Retina (tissue), 1 donor: ENCODE measurements at regions not wholly inside any gene's neighbourhood (a gene's known extent, or its start where the extent isn't known, plus 50 kb on each side); places are given as distances from the start of the nearest gene placed in this dataset.
"Not testable (repeated sequence)": the region's sequence is repeated elsewhere in the genome, so short reads cannot be mapped to it uniquely, and the experiment has no call there.

Experiments
- DNase-seq: peaks from one replicate; pipeline ENCODE4 v3.0.0-alpha.2; 2016

- DNase-seq, result no peak
Measured at GRCh38 chrX:87961471-87961870, 443.9 kb downstream of the KLHL4 start.

GRCh38 chrX:87968118-87968517, 450.5 kb downstream of the KLHL4 start:
- DNase-seq, result no peak

DNA sequence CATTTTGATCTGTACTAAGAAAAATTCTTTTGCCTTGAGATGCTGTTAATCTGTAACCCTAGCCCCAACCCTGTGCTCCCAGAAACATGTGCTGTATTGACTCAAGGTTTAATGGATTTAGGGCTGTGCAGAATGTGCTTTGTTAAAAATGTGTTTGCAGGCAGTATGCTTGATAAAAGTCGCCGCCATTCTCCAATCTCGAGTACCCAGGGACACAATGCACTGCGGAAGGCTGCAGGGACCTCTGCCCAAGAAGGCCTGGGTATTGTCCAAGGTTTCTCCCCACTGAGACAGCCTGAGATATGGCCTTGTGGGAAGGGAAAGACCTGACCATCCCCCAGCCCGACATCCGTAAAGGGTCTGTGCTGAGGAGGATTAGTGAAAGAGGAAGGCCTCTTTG, 454.5 kb downstream of the KLHL4 start:
- DNase-seq, result not testable (repeated sequence)

GRCh38 chrX:87975365-87975764, 457.8 kb downstream of the KLHL4 start:
- DNase-seq, result no peak

DNA sequence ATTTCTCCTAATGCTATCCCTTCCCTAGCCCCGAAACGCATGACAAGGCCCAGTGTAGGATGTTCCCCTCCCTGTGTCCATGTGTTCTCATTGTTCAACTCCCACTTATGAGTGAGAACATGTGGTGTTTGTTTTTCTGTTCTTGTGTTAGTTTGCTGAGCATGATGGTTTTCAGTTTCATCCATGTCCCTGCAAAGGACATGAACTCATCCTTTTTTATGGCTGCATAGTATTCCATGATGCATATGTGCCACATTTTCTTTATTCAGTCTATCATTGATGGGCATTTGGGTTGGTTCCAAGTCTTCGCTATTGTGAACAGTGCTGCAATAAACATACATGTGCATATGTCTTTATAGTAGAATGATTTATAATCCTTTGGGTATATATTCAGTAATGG, 490.3 kb downstream of the KLHL4 start:
- not testable (repeated sequence) for DNase-seq

DNA sequence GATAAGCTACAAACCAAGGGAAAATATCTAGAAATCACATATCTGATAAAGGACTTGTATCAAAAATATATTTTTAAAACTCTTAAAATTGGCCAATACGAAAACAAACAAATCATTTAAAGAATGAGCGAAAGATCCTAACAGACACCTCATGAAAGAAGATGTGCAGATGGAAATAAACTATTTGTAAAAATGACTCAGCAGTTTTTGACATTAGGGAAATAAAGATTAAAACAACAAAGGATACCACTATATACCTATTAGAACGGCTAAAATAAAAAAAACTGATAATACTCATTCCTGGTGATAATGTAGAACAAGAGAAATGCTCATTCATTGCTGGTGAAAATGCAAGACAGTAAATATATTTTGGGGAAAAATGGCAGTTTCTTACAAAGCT, 506.4 kb downstream of the KLHL4 start:
- no peak for DNase-seq

DNA sequence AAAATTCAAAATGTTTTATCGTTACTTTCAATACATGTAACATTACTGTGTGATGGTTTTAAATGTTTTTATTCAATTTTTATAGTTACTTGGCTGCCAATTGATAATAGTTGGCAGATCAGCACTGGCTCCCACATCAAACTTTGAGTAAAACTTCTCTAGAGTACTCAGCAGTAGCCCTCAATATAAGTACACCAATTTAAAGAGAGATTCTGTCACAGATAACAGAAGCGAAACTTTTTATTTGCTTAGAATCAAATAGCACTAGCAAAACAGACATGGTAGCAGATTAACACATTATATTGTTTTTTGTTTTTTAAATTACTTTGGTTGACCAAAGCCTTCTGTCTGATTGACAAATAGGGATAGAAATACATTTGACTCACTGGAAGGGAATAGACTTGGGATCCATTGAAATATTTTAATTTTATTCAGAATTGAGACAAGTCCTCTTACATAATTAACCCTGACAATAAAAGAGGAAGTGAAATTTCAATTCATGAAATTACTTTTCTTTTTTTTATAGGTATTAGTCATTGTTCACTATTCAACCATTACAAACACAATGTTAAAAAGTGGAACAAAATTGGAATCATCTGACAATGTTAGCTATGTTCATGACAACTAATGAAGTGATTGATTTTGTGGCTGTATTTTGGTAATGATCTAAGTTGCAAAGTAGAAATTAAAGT, 554.9 kb downstream of the KLHL4 start:
- no peak for DNase-seq

DNA sequence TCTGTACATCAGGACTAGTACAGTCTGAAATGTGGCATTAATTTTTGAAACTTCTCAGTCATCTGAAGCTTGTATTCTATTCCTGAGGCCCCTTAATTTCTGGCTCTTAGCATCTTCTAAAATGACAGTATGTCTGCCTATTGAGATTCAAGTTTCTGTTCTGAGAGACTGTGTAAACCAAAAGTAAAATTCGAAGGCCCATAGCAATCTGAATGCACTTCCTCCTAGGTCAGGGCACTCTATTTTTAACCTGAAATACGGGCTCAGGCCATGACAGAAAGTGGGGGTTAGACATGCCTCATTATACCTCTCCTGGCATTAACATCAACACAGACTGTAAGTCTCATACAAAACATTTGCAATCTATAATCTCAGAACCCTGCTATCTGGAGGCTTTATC, 584.4 kb downstream of the KLHL4 start:
- no peak for DNase-seq

DNA sequence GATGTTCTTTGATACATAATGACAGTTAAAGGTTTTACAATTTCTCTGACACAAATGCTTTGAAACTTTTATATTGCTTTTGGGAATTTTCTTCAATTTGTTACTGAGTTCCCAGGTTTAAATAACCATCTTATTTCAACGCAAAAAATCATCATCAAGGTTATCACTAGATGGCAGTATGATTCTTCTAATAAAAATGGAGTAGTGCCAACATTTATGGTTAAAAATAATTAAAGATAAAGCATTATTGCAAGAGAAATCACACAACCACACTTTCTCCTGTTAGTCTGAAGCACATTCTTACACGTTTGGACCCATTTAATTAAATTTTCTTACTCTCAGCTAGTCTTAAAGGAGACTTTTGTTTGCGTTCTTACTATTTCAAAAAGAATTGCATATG, 611.3 kb upstream of the CPXCR1 start:
- peak; percentile 5 for DNase-seq

GRCh38 chrX:88136328-88136727, 610.7 kb upstream of the CPXCR1 start:
- no peak for DNase-seq

- DNase-seq, result no peak
Measured at GRCh38 chrX:88146577-88146976, 600.4 kb upstream of the CPXCR1 start.

GRCh38 chrX:88170553-88170952, 576.5 kb upstream of the CPXCR1 start:
- DNase-seq, result no peak

GRCh38 chrX:88173932-88174440, 573.0 kb upstream of the CPXCR1 start:
- DNase-seq, result not testable (repeated sequence)

DNA sequence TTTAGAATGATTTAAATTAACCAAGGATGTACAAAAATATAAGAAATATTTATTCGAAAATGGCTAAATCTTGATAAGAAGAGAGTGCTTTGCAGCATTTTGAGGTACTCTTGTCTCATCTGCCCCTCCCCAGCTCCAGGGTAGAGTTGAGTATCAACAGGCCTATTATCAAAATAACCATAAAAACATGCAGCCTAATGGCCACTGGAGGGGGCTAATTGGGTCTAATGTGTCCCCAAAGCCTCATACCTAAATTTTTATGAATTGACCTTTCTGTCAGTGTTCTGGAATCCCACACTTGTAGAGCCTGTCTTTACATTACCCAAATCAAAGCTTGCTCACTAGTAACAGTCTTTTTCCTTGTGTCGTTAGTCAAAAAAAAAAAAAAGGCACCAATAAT, 544.9 kb upstream of the CPXCR1 start:
- DNase-seq, result no peak

GRCh38 chrX:88244066-88244465, 503.0 kb upstream of the CPXCR1 start:
- no peak for DNase-seq

DNA sequence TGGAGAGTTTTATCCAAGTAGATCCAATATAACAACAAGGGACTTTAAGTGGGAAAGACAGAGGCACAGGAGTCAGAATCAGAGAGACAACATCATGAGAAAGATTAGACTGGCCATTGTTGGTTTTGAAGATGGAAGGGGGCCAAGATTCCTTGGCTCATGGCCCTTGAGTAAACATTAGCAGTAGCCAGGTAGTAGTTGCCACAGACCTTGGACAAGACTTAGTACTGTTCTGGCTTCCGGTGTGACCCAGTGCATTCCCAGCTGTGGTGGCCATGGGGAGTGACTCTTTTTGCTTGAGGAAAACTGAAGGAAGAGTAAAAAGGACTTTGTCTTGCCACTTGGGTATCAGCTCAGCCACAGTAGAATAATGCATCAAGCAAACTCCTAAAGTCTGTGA, 462.2 kb upstream of the CPXCR1 start:
- DNase-seq, result no peak

GRCh38 chrX:88313972-88314371, 433.1 kb upstream of the CPXCR1 start:
- not testable (repeated sequence) for DNase-seq

- no peak for DNase-seq
Measured at GRCh38 chrX:88325634-88326033, 421.4 kb upstream of the CPXCR1 start.

DNA sequence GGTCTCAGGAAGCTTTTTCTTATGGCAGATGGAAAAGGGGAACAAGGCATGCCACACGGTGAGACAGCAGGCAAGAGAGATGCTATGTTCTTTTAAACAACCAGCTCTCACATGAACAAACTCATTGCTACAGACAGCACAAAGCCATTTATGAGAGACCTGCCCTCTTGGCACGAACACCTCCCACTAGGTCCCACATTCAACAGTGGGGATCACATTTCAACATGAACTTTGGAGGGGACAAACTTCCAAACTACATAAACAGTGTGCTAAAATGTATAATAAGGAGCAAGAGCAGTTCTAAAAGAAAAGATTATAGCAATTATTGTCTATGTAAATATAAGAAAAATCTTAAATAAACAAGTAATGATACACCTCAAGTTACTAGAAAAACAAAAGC, 391.8 kb upstream of the CPXCR1 start:
- no peak for DNase-seq

DNA sequence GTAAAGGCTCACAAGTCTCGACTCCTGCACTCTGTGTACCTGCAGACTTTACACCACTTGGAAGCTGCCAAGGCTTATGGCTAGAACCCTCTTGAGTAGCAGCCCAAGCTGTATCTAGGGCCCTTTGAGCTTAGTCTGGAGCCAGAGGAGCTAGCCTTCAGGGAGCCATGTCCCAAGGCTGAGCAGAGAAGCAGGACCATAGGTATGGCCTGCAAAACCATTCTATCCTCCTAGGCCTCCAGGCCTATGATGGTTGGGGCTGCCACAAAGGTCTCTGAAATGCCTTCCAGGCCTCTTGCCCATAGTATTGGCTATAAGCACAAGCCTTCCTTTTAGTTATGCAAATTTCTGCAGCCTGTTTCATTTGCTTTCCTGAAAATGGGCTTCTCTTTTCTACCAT, 380.7 kb upstream of the CPXCR1 start:
- no peak for DNase-seq

GRCh38 chrX:88378406-88378805, 368.6 kb upstream of the CPXCR1 start:
- DNase-seq, result no peak

GRCh38 chrX:88397551-88397950, 349.5 kb upstream of the CPXCR1 start:
- no peak for DNase-seq

- no peak for DNase-seq
Measured at GRCh38 chrX:88416002-88416401, 331.0 kb upstream of the CPXCR1 start.

GRCh38 chrX:88416965-88417364, 330.1 kb upstream of the CPXCR1 start:
- no peak for DNase-seq

GRCh38 chrX:88424071-88424470, 323.0 kb upstream of the CPXCR1 start:
- no peak for DNase-seq
